ENCODE measurements at regions not wholly inside any gene's neighbourhood (a gene's known extent, or its start where the extent isn't known, plus 50 kb on each side); places are given as distances from the start of the nearest gene placed in this dataset.

GRCh38 chr9:26261503-26262330 lies 583.5 kb upstream of the TUSC1 start:
- TF ChIP-seq CTCF (IDR thresholded peaks at IDR 0.05) (no peak), EP300 (IDR thresholded peaks at IDR 0.05) (no peak)
